GM13977 (cell line): ENCODE measurements at regions not wholly inside any gene's neighbourhood (a gene's known extent, or its start where the extent isn't known, plus 50 kb on each side); places are given as distances from the start of the nearest gene placed in this dataset.

Source experiments
- DNase-seq: peaks from one replicate; pipeline ENCODE4 v3.0.0; 2012; ENCODE audit warnings: low spot score
- in situ Hi-C: fragments of 300-500 bp; cut with MboI; formaldehyde crosslinking; loops from one replicate; pipeline ENCODE4 v1.12.0; 2022; ENCODE audit warnings: low sequenced_read_pairs, low pct_unique_long_range_greater_than_20kb, mixed read lengths, inconsistent platforms; ENCODE audit not compliant: unreplicated experiment
- TF ChIP-seq, protein P1 (sequence below): IDR thresholded peaks from 2 replicates; pipeline ENCODE4 v1.5.1; 2012; ENCODE audit warnings: mild to moderate bottlenecking, control low read depth; ENCODE audit not compliant: insufficient read depth; ENCODE audit errors: extremely low read depth, missing control alignments

DNA sequence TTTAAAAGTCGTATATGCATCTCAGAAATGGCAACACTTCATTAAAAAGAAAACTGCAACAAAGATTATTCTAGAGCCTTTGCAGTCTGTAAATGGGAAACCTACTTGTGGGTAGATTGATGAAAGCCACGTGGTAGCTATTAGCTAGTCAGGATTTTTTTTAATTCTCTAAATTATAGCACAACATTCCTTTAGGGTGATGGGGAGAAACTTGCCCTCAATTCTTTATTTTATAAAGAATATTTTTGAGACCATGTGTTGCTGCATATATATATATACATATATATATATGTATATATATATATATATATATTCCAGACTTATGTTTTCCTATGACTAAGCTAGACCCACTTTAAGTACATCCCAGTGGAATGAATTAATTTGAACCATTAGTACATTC, 118.0 kb downstream of the PPP1R3A start:
- no peak for DNase-seq
- TF ChIP-seq, protein P1, sequence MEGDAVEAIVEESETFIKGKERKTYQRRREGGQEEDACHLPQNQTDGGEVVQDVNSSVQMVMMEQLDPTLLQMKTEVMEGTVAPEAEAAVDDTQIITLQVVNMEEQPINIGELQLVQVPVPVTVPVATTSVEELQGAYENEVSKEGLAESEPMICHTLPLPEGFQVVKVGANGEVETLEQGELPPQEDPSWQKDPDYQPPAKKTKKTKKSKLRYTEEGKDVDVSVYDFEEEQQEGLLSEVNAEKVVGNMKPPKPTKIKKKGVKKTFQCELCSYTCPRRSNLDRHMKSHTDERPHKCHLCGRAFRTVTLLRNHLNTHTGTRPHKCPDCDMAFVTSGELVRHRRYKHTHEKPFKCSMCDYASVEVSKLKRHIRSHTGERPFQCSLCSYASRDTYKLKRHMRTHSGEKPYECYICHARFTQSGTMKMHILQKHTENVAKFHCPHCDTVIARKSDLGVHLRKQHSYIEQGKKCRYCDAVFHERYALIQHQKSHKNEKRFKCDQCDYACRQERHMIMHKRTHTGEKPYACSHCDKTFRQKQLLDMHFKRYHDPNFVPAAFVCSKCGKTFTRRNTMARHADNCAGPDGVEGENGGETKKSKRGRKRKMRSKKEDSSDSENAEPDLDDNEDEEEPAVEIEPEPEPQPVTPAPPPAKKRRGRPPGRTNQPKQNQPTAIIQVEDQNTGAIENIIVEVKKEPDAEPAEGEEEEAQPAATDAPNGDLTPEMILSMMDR: no peak
- in situ Hi-C loops: no loop called here

DNA sequence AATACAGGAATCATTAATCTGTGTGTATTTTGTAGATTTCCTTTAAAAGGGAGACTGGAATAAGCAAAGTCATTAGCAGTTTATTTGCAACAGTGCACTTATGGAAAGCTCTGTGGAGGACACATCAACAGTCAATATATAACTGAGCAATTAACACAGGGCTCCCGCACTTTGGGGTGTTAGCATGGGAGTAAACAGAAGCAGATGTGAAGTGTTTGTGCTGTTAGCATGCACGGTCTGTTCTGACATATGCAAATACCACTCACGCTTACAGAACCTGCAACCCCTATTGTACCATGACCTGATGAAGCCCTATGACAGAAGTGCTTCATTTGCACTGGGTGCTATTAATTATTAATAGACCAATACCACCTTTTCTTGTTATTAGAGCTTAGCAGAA, 118.9 kb downstream of the PPP1R3A start:
- peak; percentile 1 for DNase-seq
- in situ Hi-C loops: no loop called here
- TF ChIP-seq, protein P1: no peak

DNA sequence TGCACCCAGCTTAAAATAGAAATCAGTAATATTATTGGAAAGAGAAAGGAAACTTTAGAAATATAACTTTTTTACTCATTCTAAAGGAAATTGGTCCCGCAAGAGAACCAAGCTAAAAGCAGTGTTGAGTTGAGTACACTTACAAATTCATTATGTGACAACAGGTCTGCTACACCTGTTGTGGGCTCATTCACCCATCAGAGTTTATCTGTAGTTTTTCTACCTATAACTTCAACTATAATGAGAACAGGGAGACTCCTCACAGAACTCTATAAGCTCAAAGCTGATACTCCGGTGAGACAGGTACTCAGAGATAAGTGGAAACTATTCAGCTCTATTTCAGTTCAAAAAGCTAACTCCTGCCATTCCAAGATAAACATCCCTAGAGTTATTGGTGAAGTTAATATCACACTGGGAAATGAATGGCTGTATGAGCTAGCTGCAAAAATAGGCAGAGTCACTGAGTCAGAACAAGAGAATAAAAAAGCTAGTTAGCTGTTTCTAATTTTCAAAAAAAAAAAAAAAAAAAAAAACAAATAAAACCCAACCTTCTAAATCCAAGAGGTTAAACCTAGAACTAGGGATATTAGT, 121.3 kb downstream of the PPP1R3A start:
- in situ Hi-C loops: no loop called here
- DNase-seq: no peak
- TF ChIP-seq, protein P1: no peak

DNA sequence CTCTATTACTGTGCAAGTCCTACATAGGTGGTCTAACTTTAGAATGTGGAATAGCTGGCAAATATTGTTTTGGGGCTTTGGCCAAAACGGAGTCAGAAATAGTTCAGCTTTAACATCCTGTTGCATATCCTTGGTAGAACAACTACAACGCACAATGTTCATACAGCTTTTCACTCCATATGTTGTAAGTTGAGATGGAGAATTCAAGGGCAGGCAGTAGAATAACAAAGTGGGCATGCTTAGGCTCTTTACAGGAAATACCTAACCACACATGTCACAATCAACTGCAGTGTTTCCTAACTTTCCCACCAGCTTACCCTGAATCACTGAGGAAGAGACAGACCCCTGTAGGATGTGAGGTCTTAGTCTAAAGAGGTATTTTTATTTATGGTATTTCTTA, 122.3 kb downstream of the PPP1R3A start:
- no peak for DNase-seq
- in situ Hi-C loops: no loop called here
- TF ChIP-seq, protein P1: no peak

DNA sequence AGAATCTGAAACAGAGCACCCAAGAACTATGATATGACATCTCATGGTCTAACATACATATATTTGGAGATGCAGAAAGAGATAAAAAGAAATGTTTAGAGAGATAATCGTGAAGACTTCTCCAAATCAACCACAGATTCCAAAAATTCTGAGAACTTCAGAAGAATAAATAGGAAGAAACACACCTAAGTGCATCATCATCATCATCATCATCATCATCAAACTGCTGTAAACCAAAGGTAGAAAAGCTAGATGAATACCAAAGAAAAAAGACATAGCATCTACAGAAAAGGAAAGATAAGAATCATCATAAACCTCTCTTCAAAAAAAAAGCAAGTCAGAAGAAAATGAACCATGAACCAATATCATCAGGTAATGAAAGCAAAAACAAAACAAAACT, 124.2 kb downstream of the PPP1R3A start:
- TF ChIP-seq, protein P1: no peak
- no peak for DNase-seq
- in situ Hi-C loops: no loop called here

DNA sequence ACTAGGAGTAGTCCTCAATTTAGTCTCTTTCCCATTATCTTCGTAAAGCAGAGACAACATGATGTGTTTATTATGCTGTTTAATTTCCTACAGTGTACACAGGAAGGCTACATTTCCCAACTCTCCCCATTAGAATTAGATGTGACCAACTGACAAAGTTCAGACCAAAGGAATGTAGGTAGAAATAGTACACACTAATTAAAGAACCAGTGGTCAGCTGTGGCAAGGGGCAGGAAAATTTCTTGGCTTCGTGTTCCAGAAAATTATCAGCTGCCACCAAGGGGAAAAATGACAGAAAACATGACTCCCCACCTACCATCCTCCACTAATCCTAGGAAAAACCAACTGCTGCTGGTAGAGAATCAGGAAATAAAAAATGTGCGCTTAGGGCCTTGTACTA, 125.6 kb downstream of the PPP1R3A start:
- TF ChIP-seq, protein P1: no peak
- no peak for DNase-seq
- in situ Hi-C loops: no loop called here

DNA sequence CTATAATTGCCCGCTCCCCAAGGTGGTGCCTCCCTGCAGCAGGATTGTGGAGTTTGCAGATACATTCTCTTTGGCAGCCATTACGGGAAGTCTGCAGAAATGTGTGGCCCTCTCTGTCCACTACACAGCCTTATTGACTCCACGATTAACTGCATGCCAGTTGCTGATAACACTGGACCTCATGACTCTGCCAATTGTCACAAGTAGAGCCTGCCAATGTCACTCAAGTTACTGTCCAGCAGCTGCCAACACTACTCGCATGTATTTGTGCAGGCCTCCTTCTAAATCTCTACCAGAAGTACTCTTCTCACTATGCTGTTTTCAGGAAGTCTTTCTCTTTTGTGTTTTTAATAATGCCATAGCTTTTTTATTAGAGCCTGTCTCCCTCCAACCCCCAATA, 128.8 kb downstream of the PPP1R3A start:
- in situ Hi-C loops: no loop called here
- TF ChIP-seq, protein P1: no peak
- DNase-seq: no peak
